ENCODE measurements at regions not wholly inside any gene's neighbourhood (a gene's known extent, or its start where the extent isn't known, plus 50 kb on each side); places are given as distances from the start of the nearest gene placed in this dataset.

DNA sequence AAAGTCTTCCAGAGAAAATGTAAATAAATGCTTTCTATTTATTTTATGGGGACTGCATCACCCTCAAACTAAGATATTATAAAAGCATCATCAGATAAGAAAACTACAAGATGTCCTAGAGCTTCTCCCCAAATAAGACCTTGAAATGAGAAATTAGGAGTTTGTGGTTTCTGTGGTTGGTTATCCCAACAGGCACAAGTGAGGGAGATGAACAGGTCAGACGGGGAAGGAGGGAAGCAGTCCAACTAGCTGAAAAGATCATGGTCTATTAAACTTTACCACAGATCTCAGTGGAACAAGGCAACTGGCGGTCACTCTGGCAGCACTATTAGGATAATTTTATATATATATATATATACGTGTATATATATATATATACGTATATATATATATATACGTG lies 319.3 kb upstream of the GRID2 start:
- no peak for DNase-seq (ENCODE audit: low read depth, low spot score)
- Histone ChIP-seq H3K27ac (ENCODE audit: low read depth, low read length) (no peak overlapping the region), H3K27me3 (ENCODE audit: control insufficient read depth, insufficient read depth, low read length) (no peaks in the 10 kb centered on the region), H3K4me3 (ENCODE audit: low read depth, low read length) (no peak overlapping the region), H3K9me3 (ENCODE audit: control insufficient read depth, insufficient read depth, low read length) (no peaks in the 10 kb centered on the region)
- TF ChIP-seq CTCF (IDR thresholded peaks at IDR 0.05; ENCODE audit: low read depth, low read length) = no peak
- POLR2A ChIA-PET = no interaction called here
- CTCF ChIA-PET = no interaction called here

GRCh38 chr4:91989914-91990313 lies 313.9 kb upstream of the GRID2 start:
- H3K4me3 ChIP-seq (ENCODE audit: low read depth, low read length) = no peak overlapping the region
- TF ChIP-seq CTCF (IDR thresholded peaks at IDR 0.05; ENCODE audit: low read depth, low read length) = no peak
- no peaks in the 10 kb centered on the region for H3K27me3 ChIP-seq (ENCODE audit: control insufficient read depth, insufficient read depth, low read length)
- H3K27ac ChIP-seq (ENCODE audit: low read depth, low read length) = no peak overlapping the region
- no peaks in the 10 kb centered on the region for H3K9me3 ChIP-seq (ENCODE audit: control insufficient read depth, insufficient read depth, low read length)
- CTCF ChIA-PET = no interaction called here
- no peak for DNase-seq (ENCODE audit: low read depth, low spot score)
- POLR2A ChIA-PET = no interaction called here

DNA sequence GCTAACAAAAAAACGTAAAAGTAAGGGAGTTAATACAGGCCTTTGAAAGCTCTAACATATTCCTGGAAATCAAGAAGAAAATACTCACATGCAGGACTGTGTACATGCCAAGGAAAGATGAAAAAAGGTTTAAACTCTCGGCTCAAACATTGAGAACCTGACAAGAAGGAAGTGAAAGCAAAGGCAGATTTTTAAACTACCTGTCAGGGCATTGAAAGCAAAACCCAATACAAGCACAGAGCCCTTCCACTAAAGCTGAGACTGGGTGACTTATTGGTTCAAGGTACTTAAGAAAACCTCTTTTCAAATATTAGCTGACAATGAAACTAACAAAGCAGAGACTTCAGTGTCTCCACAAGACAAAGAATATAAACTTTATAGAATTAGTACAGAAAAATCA lies 313.0 kb upstream of the GRID2 start:
- no peaks in the 10 kb centered on the region for H3K9me3 ChIP-seq (ENCODE audit: control insufficient read depth, insufficient read depth, low read length)
- ChIA-PET CTCF (no interaction called here), POLR2A (no interaction called here)
- H3K27ac ChIP-seq (ENCODE audit: low read depth, low read length) = no peak overlapping the region
- no peak for TF ChIP-seq CTCF (IDR thresholded peaks at IDR 0.05; ENCODE audit: low read depth, low read length)
- H3K4me3 ChIP-seq (ENCODE audit: low read depth, low read length) = no peak overlapping the region
- no peaks in the 10 kb centered on the region for H3K27me3 ChIP-seq (ENCODE audit: control insufficient read depth, insufficient read depth, low read length)
- no peak for DNase-seq (ENCODE audit: low read depth, low spot score)

DNA sequence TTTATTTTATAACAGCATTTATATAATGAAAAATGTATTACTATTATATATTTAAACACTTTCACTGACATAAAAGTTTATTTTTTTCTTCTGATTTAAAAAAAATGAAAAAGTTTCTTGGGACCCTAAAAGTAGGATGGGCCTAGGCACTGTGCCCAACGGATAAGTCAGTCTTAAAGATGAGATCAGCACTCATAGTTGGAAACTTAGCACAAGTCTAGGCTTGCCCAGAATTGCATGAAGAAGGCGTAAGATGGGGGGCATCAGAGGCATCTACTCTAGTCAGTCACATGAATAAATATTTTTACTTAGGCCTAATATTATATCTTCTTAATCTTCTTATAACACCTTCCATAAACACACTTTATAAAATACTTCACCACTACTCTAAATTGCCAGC lies 306.7 kb upstream of the GRID2 start:
- Histone ChIP-seq H3K9me3 (ENCODE audit: control insufficient read depth, insufficient read depth, low read length) (no peaks in the 10 kb centered on the region), H3K4me3 (ENCODE audit: low read depth, low read length) (no peak overlapping the region), H3K27me3 (ENCODE audit: control insufficient read depth, insufficient read depth, low read length) (no peaks in the 10 kb centered on the region), H3K27ac (ENCODE audit: low read depth, low read length) (no peak overlapping the region)
- CTCF ChIA-PET = no interaction called here
- no peak for DNase-seq (ENCODE audit: low read depth, low spot score)
- TF ChIP-seq CTCF (IDR thresholded peaks at IDR 0.05; ENCODE audit: low read depth, low read length) = no peak
- POLR2A ChIA-PET = no interaction called here

DNA sequence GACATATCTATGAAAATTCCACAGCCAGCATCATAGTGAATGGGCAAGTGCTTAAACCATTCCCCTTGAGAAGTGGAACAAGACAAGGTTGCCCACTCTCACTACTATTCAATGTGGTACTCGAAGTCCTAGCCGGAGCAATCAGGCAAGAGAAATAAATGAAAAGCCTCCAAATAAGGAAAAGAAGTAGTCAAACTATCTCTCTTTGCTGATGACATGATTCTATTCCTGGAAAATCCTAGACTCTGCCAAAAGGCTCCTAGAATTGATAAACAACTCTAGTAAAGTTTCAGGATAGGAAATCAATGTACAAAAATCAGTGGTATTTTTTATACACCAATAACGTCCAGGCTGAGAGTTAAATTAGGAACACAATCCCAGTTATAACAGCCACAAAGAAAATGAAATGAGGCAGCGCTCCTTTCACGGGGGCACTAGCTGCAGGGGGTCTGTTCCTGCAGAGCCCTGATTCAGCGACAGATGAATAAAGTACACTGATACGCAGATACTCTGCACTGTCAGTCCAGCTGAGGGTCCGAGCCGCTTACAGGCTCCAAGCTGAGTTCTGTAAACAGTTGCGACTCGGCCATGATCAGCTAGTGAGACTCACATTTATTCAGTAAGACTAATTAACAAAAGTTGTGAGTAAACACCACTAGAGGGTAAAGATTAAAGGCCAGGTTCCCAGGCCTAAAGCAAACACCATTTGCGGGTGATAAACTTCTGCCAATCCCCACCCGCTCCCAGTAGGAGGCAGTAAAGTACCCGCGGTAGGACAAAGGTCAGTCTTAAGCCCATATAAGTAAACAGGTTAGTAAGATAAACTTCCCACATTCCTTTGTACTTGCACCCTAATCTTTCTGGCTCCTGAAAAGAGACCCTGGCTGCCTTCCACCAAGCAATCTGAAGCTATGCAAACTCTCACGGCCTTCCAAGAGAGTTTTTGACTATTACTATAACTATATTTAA lies 290.6 kb upstream of the GRID2 start:
- H3K4me3 ChIP-seq (ENCODE audit: low read depth, low read length) = no peak overlapping the region
- CTCF ChIA-PET = interaction anchor here (1.0 to 1.1 kb wide), 2 partner anchors 285 to 375 kb away, joined by 3 to 4 read pairs; no protein-coding TSS in a partner anchor
- no peak for DNase-seq (ENCODE audit: low read depth, low spot score)
- POLR2A ChIA-PET = no interaction called here
- no peaks in the 10 kb centered on the region for H3K27me3 ChIP-seq (ENCODE audit: control insufficient read depth, insufficient read depth, low read length)
- H3K9me3 ChIP-seq (ENCODE audit: control insufficient read depth, insufficient read depth, low read length) = no peaks in the 10 kb centered on the region
- H3K27ac ChIP-seq (ENCODE audit: low read depth, low read length) = no peak overlapping the region
- 0 out of 2 replicates have a peak, but pooled peaks have one; percentile 7 for TF ChIP-seq CTCF (IDR thresholded peaks at IDR 0.05; ENCODE audit: low read depth, low read length)

Data from AG04450 (cell line).